ENCODE measurements at regions not wholly inside any gene's neighbourhood (a gene's known extent, or its start where the extent isn't known, plus 50 kb on each side); places are given as distances from the start of the nearest gene placed in this dataset.
A peak's percentile ranks its signal among the peaks of the same experiment; 100 is the strongest.

DNA sequence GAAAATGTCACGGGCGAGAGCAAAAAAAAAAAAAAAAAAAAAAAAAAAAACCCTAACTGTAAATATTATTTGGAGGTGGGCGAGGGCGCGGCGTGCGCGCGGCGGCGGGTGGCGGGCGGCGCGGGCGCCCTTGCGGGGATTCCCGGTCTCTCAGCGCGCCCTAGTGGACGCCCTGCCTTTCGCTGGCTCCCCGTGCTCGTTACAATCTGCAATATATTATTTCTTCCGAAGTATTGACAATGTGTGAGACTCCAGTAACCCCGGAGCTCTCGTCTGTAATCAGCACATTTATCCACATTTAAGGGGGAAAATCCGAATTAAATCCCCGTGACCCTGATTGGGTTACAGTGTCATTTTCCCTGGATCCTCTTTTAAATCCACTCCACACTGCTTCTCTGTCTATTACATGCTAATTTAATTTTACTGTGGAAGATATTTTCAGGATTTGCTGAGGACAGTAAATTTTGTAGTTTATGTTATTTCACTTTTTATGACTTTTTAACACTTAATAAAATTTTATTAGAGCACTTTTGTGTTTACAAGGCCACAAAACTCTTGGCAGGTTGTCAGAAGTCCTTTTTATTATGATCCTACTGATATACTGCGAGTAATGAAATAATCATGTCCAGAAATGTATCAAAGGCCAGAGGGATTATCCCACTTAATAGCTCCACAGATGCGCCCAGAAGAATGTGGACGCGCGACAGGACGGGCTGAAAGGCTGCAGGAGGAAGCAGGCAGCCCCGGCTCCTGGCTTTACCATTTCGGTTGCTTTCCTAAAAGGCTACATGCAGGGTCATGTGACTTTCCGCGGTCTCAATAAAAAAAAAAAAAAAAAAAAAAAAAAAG, 369.1 kb downstream of the MTX2 start (continued):
- TF ChIP-seq, protein P1, sequence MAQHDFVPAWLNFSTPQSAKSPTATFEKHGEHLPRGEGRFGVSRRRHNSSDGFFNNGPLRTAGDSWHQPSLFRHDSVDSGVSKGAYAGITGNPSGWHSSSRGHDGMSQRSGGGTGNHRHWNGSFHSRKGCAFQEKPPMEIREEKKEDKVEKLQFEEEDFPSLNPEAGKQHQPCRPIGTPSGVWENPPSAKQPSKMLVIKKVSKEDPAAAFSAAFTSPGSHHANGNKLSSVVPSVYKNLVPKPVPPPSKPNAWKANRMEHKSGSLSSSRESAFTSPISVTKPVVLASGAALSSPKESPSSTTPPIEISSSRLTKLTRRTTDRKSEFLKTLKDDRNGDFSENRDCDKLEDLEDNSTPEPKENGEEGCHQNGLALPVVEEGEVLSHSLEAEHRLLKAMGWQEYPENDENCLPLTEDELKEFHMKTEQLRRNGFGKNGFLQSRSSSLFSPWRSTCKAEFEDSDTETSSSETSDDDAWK (CRISPR knock-in tag; IDR thresholded peaks at IDR 0.05): no peak
- TF ChIP-seq FUBP1 (CRISPR knock-in tag; IDR thresholded peaks at IDR 0.05; ENCODE audit: borderline replicate concordance) (no peak), ZNF883 (CRISPR knock-in tag; IDR thresholded peaks at IDR 0.05; ENCODE audit: not compliant biosample characterization) (no peak), KDM2A (CRISPR knock-in tag; IDR thresholded peaks at IDR 0.05; ENCODE audit: borderline replicate concordance, low read depth) (0 out of 2 replicates have a peak, but pooled peaks have one; percentile 19), SALL2 (CRISPR knock-in tag; IDR thresholded peaks at IDR 0.05) (peak; percentile 66; the same call in 1 of the 2 replicates), NFIB (CRISPR knock-in tag; IDR thresholded peaks at IDR 0.05; ENCODE audit: borderline replicate concordance) (no peak), ZNF777 (CRISPR knock-in tag; IDR thresholded peaks at IDR 0.05) (0 out of 2 replicates have a peak, but pooled peaks have one; percentile 4), CTCF (CRISPR knock-in tag; IDR thresholded peaks at IDR 0.05) (peak; percentile 75), HINFP (CRISPR knock-in tag; IDR thresholded peaks at IDR 0.05; ENCODE audit: low read depth) (no peak), RFXAP (CRISPR knock-in tag; IDR thresholded peaks at IDR 0.05; ENCODE audit: borderline replicate concordance) (0 out of 2 replicates have a peak, but pooled peaks have one; percentile 20), ZNF879 (CRISPR knock-in tag; IDR thresholded peaks at IDR 0.05) (no peak)
- TF ChIP-seq, protein P2, sequence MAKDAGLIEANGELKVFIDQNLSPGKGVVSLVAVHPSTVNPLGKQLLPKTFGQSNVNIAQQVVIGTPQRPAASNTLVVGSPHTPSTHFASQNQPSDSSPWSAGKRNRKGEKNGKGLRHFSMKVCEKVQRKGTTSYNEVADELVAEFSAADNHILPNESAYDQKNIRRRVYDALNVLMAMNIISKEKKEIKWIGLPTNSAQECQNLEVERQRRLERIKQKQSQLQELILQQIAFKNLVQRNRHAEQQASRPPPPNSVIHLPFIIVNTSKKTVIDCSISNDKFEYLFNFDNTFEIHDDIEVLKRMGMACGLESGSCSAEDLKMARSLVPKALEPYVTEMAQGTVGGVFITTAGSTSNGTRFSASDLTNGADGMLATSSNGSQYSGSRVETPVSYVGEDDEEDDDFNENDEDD (CRISPR knock-in tag; IDR thresholded peaks at IDR 0.05; ENCODE audit: borderline replicate concordance): peak; percentile 18; the same call in 1 of the 2 replicates
- TF ChIP-seq, protein P3, sequence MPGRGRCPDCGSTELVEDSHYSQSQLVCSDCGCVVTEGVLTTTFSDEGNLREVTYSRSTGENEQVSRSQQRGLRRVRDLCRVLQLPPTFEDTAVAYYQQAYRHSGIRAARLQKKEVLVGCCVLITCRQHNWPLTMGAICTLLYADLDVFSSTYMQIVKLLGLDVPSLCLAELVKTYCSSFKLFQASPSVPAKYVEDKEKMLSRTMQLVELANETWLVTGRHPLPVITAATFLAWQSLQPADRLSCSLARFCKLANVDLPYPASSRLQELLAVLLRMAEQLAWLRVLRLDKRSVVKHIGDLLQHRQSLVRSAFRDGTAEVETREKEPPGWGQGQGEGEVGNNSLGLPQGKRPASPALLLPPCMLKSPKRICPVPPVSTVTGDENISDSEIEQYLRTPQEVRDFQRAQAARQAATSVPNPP (CRISPR knock-in tag; IDR thresholded peaks at IDR 0.05): no peak

All from HepG2 (cell line).